ENCODE measurements at regions not wholly inside any gene's neighbourhood (a gene's known extent, or its start where the extent isn't known, plus 50 kb on each side); places are given as distances from the start of the nearest gene placed in this dataset.

DNA sequence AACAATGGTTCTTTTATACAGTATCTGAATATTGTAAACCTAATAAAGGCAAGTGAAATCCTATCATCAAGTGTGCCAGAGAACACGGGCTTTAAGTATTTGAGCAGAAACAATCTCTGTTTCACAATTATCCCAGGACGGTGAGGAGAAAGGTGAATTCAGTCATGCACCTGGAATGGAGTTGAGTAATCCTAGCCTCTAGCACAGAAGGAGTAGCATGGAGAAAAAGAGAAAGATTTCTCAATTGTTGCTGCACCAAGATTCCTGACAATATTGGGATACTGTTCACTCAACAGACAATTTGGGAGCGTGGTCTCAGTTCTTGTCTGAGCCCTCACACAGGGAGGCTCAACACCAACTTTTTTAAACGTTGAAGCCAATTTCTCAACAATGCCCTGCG is 510.6 kb downstream of the SOX11 start:
- H3K4me3 ChIP-seq (ENCODE audit: low read length, poor library complexity, severe bottlenecking), result no peak overlapping the region
- H3K9me2 ChIP-seq (replicated peaks; ENCODE audit: low read depth, low read length), result no peaks in the 10 kb centered on the region
- no peak overlapping the region for H2AFZ ChIP-seq (ENCODE audit: low read length)
- no peak overlapping the region for H3K9ac ChIP-seq (ENCODE audit: low read depth, low read length, poor library complexity, severe bottlenecking)
- H4K20me1 ChIP-seq (ENCODE audit: insufficient read depth, low read length, poor library complexity, severe bottlenecking), result no peaks in the 10 kb centered on the region
- H3K27me3 ChIP-seq (ENCODE audit: insufficient read depth, low read length, poor library complexity, severe bottlenecking), result no peaks in the 10 kb centered on the region
- H3K4me1 ChIP-seq (ENCODE audit: insufficient read depth, low read length, poor library complexity, severe bottlenecking), result no peaks in the 10 kb centered on the region
- no peak overlapping the region for H3K4me2 ChIP-seq (ENCODE audit: low read depth, low read length, poor library complexity, severe bottlenecking)
- no peak for TF ChIP-seq EZH2phosphoT487 (IDR thresholded peaks at IDR 0.05; ENCODE audit: borderline replicate concordance)
- TF ChIP-seq, protein P1, sequence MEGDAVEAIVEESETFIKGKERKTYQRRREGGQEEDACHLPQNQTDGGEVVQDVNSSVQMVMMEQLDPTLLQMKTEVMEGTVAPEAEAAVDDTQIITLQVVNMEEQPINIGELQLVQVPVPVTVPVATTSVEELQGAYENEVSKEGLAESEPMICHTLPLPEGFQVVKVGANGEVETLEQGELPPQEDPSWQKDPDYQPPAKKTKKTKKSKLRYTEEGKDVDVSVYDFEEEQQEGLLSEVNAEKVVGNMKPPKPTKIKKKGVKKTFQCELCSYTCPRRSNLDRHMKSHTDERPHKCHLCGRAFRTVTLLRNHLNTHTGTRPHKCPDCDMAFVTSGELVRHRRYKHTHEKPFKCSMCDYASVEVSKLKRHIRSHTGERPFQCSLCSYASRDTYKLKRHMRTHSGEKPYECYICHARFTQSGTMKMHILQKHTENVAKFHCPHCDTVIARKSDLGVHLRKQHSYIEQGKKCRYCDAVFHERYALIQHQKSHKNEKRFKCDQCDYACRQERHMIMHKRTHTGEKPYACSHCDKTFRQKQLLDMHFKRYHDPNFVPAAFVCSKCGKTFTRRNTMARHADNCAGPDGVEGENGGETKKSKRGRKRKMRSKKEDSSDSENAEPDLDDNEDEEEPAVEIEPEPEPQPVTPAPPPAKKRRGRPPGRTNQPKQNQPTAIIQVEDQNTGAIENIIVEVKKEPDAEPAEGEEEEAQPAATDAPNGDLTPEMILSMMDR (conservative IDR thresholded peaks at IDR 0.05; ENCODE audit: low read length), result no peak
- no peaks in the 10 kb centered on the region for H3K79me2 ChIP-seq (ENCODE audit: insufficient read depth, low read length)
- no peaks in the 10 kb centered on the region for H3K9me3 ChIP-seq (ENCODE audit: insufficient read depth, low read depth, low read length)
- no peaks in the 10 kb centered on the region for H3K36me3 ChIP-seq (ENCODE audit: insufficient read depth, low read length)
- H3F3A ChIP-seq (ENCODE audit: low read depth), result no peaks in the 10 kb centered on the region

DNA sequence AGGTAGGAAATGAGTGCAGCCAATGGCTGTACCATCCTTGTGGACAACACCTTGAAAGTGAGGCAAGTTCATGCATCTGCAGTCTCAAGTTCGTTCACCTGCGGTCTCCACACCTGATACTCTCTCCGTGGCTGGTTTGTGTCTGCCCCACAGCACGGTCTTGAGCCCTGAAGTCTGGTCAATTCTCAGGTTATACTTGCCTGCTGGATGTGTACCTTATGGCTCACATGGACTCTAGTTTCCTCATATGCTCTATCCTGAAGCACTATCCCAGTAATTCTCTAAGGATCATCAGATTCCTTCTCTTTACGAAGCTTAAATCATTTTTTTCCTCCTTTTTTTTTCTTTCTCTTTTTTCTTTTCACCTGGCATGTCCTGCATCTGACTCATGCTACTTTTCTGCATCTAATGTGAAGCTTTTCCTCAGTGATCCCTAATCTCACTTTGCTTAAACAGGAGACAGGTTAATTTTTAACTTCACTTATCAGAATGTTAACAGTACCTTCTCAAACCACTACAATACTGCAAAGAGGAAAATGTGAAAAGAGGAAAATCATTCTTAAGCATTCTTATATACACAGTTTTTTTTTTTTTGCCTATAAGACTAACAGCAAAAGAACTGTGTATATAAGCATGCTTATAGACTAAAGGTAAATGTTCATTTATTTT is 511.2 kb downstream of the SOX11 start:
- no peaks in the 10 kb centered on the region for H3K9me2 ChIP-seq (replicated peaks; ENCODE audit: low read depth, low read length)
- no peaks in the 10 kb centered on the region for H3K79me2 ChIP-seq (ENCODE audit: insufficient read depth, low read length)
- no peaks in the 10 kb centered on the region for H4K20me1 ChIP-seq (ENCODE audit: insufficient read depth, low read length, poor library complexity, severe bottlenecking)
- TF ChIP-seq, protein P1 (conservative IDR thresholded peaks at IDR 0.05; ENCODE audit: low read length), result no peak
- TF ChIP-seq EZH2phosphoT487 (IDR thresholded peaks at IDR 0.05; ENCODE audit: borderline replicate concordance), result no peak
- H3K4me2 ChIP-seq (ENCODE audit: low read depth, low read length, poor library complexity, severe bottlenecking), result no peak overlapping the region
- H3F3A ChIP-seq (ENCODE audit: low read depth), result no peaks in the 10 kb centered on the region
- H2AFZ ChIP-seq (ENCODE audit: low read length), result no peak overlapping the region
- no peak overlapping the region for H3K9ac ChIP-seq (ENCODE audit: low read depth, low read length, poor library complexity, severe bottlenecking)
- no peaks in the 10 kb centered on the region for H3K27me3 ChIP-seq (ENCODE audit: insufficient read depth, low read length, poor library complexity, severe bottlenecking)
- no peaks in the 10 kb centered on the region for H3K4me1 ChIP-seq (ENCODE audit: insufficient read depth, low read length, poor library complexity, severe bottlenecking)
- H3K36me3 ChIP-seq (ENCODE audit: insufficient read depth, low read length), result no peaks in the 10 kb centered on the region
- H3K9me3 ChIP-seq (ENCODE audit: insufficient read depth, low read depth, low read length), result no peaks in the 10 kb centered on the region
- no peak overlapping the region for H3K4me3 ChIP-seq (ENCODE audit: low read length, poor library complexity, severe bottlenecking)

GRCh38 chr2:6206882-6207281 is 514.7 kb downstream of the SOX11 start:
- Histone ChIP-seq H3K9me2 (replicated peaks; ENCODE audit: low read depth, low read length) (no peaks in the 10 kb centered on the region), H3K4me2 (ENCODE audit: low read depth, low read length, poor library complexity, severe bottlenecking) (no peak overlapping the region), H3K9ac (ENCODE audit: low read depth, low read length, poor library complexity, severe bottlenecking) (no peak overlapping the region), H3K4me1 (ENCODE audit: insufficient read depth, low read length, poor library complexity, severe bottlenecking) (no peaks in the 10 kb centered on the region), H4K20me1 (ENCODE audit: insufficient read depth, low read length, poor library complexity, severe bottlenecking) (no peaks in the 10 kb centered on the region), H3K4me3 (ENCODE audit: low read length, poor library complexity, severe bottlenecking) (no peak overlapping the region), H3F3A (ENCODE audit: low read depth) (no peaks in the 10 kb centered on the region), H3K9me3 (ENCODE audit: insufficient read depth, low read depth, low read length) (no peaks in the 10 kb centered on the region), H2AFZ (ENCODE audit: low read length) (no peak overlapping the region), H3K27me3 (ENCODE audit: insufficient read depth, low read length, poor library complexity, severe bottlenecking) (no peaks in the 10 kb centered on the region), H3K36me3 (ENCODE audit: insufficient read depth, low read length) (no peaks in the 10 kb centered on the region), H3K79me2 (ENCODE audit: insufficient read depth, low read length) (no peaks in the 10 kb centered on the region)
- TF ChIP-seq, protein P1 (conservative IDR thresholded peaks at IDR 0.05; ENCODE audit: low read length), result no peak
- no peak for TF ChIP-seq EZH2phosphoT487 (IDR thresholded peaks at IDR 0.05; ENCODE audit: borderline replicate concordance)

All from Loucy (cell line).